ENCODE measurements at regions not wholly inside any gene's neighbourhood (a gene's known extent, or its start where the extent isn't known, plus 50 kb on each side); places are given as distances from the start of the nearest gene placed in this dataset.
A peak's percentile ranks its signal among the peaks of the same experiment; 100 is the strongest.
"Not testable (repeated sequence)": the region's sequence is repeated elsewhere in the genome, so short reads cannot be mapped to it uniquely, and the experiment has no call there.

- no peak for DNase-seq
- in situ Hi-C loops (cut with HindIII; ENCODE audit: low pct_ligation_motif_present, low pct_unique_long_range_greater_than_20kb, low sequenced_read_pairs): no loop called here
These were observed 207.3 kb upstream of the MAGEB2 start for GRCh38 chrX:30008031-30008430.

- in situ Hi-C loops (cut with HindIII; ENCODE audit: low pct_ligation_motif_present, low pct_unique_long_range_greater_than_20kb, low sequenced_read_pairs): no loop called here
These were observed 204.9 kb upstream of the MAGEB2 start for GRCh38 chrX:30010471-30010870.

GRCh38 chrX:30015440-30015839, 199.9 kb upstream of the MAGEB2 start:
- in situ Hi-C loops (cut with HindIII; ENCODE audit: low pct_ligation_motif_present, low pct_unique_long_range_greater_than_20kb, low sequenced_read_pairs): no loop called here

More at GRCh38 chrX:30010471-30010870, 204.9 kb upstream of the MAGEB2 start:
- DNase-seq: no peak

GRCh38 chrX:30027636-30028035, 187.7 kb upstream of the MAGEB2 start:
- in situ Hi-C loops (cut with HindIII; ENCODE audit: low pct_ligation_motif_present, low pct_unique_long_range_greater_than_20kb, low sequenced_read_pairs): no loop called here
- no peak for DNase-seq

More at GRCh38 chrX:30015440-30015839, 199.9 kb upstream of the MAGEB2 start:
- DNase-seq: no peak

GRCh38 chrX:30036406-30036805, 179.0 kb upstream of the MAGEB2 start:
- in situ Hi-C loops (cut with HindIII; ENCODE audit: low pct_ligation_motif_present, low pct_unique_long_range_greater_than_20kb, low sequenced_read_pairs); DNase-seq: not testable (repeated sequence)

- in situ Hi-C loops (cut with HindIII; ENCODE audit: low pct_ligation_motif_present, low pct_unique_long_range_greater_than_20kb, low sequenced_read_pairs): no loop called here
- no peak for DNase-seq
These were observed 175.6 kb upstream of the MAGEB2 start for GRCh38 chrX:30039768-30040167.

GRCh38 chrX:30060718-30061117, 154.6 kb upstream of the MAGEB2 start:
- in situ Hi-C loops (cut with HindIII; ENCODE audit: low pct_ligation_motif_present, low pct_unique_long_range_greater_than_20kb, low sequenced_read_pairs): no loop called here

DNA sequence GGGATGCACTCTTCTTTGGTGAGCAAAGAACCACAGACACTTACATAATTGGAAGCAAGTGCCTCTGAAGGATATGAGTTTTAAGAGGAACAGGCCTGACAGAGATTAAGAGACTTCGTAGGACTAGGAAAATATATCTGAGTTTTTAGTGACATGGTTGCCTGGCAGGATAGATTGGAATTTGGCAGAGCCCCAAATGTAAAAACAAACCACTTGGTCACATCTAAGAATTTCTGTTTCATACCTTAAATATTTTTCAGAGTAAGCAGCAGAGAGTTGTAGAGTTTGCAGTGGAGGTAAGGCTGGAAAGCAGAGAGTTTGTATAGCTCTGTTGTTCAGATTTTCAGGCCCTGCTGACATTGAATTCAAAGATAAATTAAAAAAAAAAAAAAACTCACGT, 150.1 kb upstream of the MAGEB2 start:
- in situ Hi-C loops (cut with HindIII; ENCODE audit: low pct_ligation_motif_present, low pct_unique_long_range_greater_than_20kb, low sequenced_read_pairs): no loop called here
- DNase-seq: no peak

More at GRCh38 chrX:30060718-30061117, 154.6 kb upstream of the MAGEB2 start:
- peak; percentile 1 for DNase-seq

GRCh38 chrX:30067677-30068076, 147.7 kb upstream of the MAGEB2 start:
- in situ Hi-C loops (cut with HindIII; ENCODE audit: low pct_ligation_motif_present, low pct_unique_long_range_greater_than_20kb, low sequenced_read_pairs): no loop called here
- DNase-seq: no peak

GRCh38 chrX:30085571-30085970, 129.8 kb upstream of the MAGEB2 start:
- no peak for DNase-seq
- in situ Hi-C loops (cut with HindIII; ENCODE audit: low pct_ligation_motif_present, low pct_unique_long_range_greater_than_20kb, low sequenced_read_pairs): no loop called here

GRCh38 chrX:30111431-30111830, 103.9 kb upstream of the MAGEB2 start:
- in situ Hi-C loops (cut with HindIII; ENCODE audit: low pct_ligation_motif_present, low pct_unique_long_range_greater_than_20kb, low sequenced_read_pairs): no loop called here
- DNase-seq: no peak

DNA sequence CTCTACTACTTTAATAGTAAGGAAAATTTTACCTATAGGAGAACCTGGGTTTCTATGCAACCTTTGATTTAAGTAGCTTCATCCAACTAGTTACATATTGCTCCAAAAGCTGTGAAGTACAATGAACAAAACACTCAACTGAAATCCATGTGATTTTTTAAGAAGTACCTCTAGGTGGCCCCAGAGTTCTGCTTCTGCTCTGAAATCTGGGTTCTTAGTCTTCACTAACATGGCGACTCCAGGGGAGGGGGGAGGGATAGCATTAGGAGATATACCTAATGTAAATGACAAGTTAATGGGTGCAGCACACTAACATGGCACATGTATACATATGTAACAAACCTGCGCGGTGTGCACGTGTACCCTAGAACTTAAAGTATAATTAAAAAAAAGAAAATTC, 73.4 kb upstream of the MAGEB2 start:
- peak; percentile 25 for DNase-seq

DNA sequence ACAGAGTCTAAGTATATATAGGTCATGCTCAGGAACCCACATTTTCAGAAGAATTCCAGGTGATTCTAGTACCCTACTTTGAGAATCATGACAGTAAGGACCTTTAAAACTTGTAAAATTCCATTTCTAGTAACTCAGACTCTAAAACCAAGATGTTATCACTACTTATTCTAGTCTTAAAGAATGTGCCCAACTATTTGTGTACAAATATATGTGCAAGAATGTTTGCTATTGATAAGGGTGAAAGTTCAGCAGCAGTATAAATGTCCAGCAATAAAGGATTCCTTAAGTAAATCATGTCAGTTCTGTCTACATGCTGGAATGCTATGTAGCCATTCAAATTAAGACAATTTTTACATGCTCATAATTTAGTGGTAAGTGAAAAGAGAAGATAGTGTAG, 71.1 kb upstream of the MAGEB2 start:
- no peak for DNase-seq
- in situ Hi-C loops (cut with HindIII; ENCODE audit: low pct_ligation_motif_present, low pct_unique_long_range_greater_than_20kb, low sequenced_read_pairs): no loop called here

More for the DNA sequence above, 73.4 kb upstream of the MAGEB2 start:
- in situ Hi-C loops (cut with HindIII; ENCODE audit: low pct_ligation_motif_present, low pct_unique_long_range_greater_than_20kb, low sequenced_read_pairs): no loop called here

GRCh38 chrX:30144971-30145731, 70.2 kb upstream of the MAGEB2 start:
- in situ Hi-C loops (cut with HindIII; ENCODE audit: low pct_ligation_motif_present, low pct_unique_long_range_greater_than_20kb, low sequenced_read_pairs): no loop called here
- no peak for DNase-seq

- in situ Hi-C loops (cut with HindIII; ENCODE audit: low pct_ligation_motif_present, low pct_unique_long_range_greater_than_20kb, low sequenced_read_pairs): no loop called here
- no peak for DNase-seq
These were observed 67.2 kb upstream of the MAGEB2 start for GRCh38 chrX:30147996-30148643.

DNA sequence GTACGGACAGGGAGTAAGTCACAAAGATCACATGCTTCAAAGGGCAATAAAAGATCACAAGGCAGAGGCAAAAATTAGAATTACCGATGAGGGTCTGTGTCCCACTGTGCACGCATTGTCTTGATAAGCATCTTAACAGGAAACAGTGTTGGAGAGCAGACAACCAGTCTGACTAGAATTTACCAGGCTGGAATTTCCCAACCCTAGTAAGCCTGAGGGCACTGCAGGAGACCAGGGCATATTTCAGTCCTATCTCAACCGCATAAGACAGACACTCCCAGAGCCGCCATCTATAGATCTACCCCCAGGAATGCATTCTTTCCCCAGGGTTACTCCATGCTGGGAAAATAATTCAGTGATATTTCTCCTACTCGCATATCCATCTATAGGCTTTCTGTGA, 66.2 kb upstream of the MAGEB2 start:
- in situ Hi-C loops (cut with HindIII; ENCODE audit: low pct_ligation_motif_present, low pct_unique_long_range_greater_than_20kb, low sequenced_read_pairs): not testable (repeated sequence)

GRCh38 chrX:30150196-30150895, 65.0 kb upstream of the MAGEB2 start:
- DNase-seq: no peak
- in situ Hi-C loops (cut with HindIII; ENCODE audit: low pct_ligation_motif_present, low pct_unique_long_range_greater_than_20kb, low sequenced_read_pairs): no loop called here

More for the DNA sequence above, 66.2 kb upstream of the MAGEB2 start:
- not testable (repeated sequence) for DNase-seq

- in situ Hi-C loops (cut with HindIII; ENCODE audit: low pct_ligation_motif_present, low pct_unique_long_range_greater_than_20kb, low sequenced_read_pairs): no loop called here
- DNase-seq: no peak
These were observed 63.4 kb upstream of the MAGEB2 start for GRCh38 chrX:30151964-30152363.

- DNase-seq: no peak
- in situ Hi-C loops (cut with HindIII; ENCODE audit: low pct_ligation_motif_present, low pct_unique_long_range_greater_than_20kb, low sequenced_read_pairs): no loop called here
These were observed 62.0 kb upstream of the MAGEB2 start for GRCh38 chrX:30153175-30153880.
